LNCAP (cell line): ENCODE measurements at regions not wholly inside any gene's neighbourhood (a gene's known extent, or its start where the extent isn't known, plus 50 kb on each side); places are given as distances from the start of the nearest gene placed in this dataset.

Source experiments
- TF ChIP-seq, protein P1 (sequence below): fragments of 450-650 bp; IDR thresholded peaks from 2 replicates; pipeline ENCODE4 v1.5.1; 2017; ENCODE audit warnings: mild to moderate bottlenecking

DNA sequence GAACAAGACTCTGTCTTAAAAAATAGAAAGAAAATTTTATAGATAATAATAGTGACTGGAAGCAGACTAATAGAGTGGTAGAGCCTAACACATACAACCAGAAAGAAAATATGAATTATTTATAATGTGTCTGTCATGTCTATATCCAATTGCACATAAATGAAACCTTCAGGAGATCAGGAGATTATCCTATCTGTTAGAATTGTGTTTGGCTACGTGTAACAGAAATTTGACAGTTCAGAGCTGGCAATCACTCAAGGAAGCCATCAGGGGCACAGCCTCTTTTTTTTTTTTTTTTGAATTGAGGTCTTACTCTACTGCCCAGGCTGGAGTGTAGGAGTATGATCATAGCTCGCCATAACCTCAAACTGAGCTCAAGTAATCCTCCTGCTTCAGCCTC, 157.2 kb downstream of the TGFB2 start:
- TF ChIP-seq, protein P1, sequence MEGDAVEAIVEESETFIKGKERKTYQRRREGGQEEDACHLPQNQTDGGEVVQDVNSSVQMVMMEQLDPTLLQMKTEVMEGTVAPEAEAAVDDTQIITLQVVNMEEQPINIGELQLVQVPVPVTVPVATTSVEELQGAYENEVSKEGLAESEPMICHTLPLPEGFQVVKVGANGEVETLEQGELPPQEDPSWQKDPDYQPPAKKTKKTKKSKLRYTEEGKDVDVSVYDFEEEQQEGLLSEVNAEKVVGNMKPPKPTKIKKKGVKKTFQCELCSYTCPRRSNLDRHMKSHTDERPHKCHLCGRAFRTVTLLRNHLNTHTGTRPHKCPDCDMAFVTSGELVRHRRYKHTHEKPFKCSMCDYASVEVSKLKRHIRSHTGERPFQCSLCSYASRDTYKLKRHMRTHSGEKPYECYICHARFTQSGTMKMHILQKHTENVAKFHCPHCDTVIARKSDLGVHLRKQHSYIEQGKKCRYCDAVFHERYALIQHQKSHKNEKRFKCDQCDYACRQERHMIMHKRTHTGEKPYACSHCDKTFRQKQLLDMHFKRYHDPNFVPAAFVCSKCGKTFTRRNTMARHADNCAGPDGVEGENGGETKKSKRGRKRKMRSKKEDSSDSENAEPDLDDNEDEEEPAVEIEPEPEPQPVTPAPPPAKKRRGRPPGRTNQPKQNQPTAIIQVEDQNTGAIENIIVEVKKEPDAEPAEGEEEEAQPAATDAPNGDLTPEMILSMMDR: no peak

DNA sequence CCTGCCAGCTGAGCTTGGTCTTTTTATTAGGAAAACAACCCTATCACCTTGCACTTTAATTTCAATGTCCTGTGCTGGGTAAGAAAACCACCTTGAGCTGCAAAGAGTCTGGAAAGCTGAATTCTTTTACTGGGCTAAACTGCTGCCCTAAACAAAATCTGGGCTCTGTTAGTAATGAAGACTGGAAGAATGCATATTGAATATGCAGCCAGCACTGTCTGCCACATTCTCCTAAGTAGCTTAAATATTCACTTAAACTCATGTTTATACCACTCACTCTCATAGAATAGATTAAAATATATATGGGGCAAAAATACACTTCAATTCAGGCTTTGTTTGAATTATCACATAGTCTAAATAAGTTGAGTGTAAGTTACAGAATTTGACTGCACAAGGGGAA, 158.0 kb downstream of the TGFB2 start:
- TF ChIP-seq, protein P1: no peak

DNA sequence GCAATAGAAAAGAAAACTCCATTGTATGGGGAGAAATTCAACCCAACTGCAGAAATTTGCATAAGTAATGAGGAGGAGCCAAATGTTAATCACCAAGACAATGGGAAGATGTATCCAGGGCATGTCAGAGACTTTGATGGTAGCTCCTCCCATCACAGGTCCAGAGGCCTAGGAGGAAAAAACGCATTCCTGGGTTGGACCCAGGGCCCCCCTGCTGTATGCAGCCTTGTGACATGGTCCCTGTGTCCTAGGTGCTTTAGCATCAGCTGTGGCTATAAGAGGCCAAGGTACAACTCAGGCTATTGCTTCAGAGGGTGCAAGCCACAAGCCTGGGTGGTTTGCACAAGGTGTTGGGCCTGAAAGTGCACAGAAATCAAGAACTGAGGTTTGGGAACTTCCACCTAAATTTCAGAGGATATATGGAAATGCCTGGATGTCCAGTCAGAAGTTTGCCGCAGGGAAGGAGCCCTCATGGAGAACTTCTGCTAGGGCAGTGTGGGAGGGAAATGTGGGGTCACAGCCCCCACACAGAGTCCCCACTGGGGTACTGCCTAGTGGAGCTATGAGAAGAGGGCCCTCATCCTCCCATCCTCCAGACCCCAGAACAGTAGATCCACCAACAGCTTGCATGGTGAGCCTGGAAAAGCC, 162.3 kb downstream of the TGFB2 start:
- TF ChIP-seq, protein P1: no peak

DNA sequence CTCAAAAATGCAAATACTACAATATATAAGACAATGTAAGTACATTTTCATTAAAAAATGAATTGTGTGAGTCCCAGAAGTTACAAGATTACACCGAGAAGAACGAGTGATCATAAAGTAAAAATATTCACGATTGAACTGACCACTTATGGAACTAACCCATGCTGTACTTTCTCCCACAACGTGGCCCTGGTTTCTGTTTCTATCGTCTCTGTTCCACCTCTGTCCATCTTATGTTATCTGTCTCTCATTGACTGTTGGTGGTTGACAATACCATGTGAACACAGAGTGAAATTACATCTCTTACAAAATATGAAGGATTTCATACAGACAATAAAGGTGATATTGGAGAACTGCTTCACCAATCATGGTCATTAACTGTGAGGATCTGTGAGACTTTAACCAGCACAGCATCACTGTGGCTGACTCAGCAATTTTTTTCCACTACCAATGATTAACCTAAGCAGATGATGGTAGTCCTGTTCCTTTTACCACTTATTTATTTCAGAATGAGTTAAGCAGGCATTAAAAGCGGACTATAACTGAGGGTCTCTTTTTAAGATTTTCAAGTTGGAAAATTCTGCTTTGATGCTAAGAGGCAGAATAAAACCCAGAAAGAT, 165.1 kb downstream of the TGFB2 start:
- TF ChIP-seq, protein P1: no peak

DNA sequence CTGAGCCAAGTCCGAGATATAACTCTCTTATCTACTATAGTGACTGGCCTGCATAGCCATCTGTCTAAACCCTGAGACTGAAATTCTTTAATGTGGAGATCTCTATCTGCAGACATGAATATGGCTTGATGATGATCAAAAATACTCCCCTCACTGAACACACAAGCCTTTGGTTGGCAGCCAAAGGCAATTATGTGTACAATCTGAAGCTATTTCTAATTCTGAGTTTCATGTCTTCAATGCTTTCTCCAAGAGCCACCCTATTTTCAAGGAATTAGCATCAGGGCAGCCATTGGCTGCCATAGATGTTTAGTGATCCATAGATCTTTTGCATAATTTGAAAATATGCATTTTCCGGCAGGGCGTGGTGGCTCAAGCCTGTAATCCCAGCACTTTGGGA, 168.2 kb downstream of the TGFB2 start:
- TF ChIP-seq, protein P1: no peak

DNA sequence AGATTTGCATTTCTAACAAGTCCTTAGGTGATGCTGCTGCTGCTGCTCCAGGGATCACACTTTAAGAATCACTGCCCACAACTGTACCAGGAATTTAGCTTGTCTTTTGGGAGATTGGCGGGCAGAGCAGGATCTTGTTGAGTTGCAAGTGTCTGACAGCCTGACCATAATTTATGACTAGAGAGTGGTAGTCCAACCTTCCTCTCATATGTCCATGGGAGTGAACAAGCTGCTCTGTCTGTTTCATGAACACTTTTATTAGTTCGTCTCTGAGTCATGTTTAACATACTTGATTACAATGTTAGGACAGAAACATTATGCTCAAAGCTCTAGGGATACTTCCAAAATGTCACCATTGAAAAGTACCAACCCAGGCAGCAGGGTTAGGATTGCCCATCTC, 169.6 kb downstream of the TGFB2 start:
- TF ChIP-seq, protein P1: no peak

DNA sequence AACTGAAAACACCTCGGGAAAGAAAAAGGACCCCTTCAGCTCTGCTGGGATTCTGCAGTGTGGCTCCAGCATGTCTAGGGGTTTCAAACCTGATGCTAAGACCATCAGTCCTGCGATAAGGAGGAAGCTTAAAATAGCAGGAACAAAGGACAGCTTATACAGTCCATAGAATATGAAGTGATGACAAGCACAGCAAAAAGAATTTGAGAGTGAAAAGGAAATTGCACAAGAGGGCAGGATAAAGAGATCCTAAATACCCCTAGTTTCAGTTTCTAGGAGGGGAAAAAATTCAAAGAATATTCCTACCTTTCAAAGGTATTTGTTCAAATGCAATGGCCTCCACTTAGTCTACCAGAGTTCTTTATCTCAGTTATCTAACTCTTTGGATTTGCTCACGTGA, 171.4 kb downstream of the TGFB2 start:
- TF ChIP-seq, protein P1: no peak
